GM04504 (cell line): ENCODE measurements at regions not wholly inside any gene's neighbourhood (a gene's known extent, or its start where the extent isn't known, plus 50 kb on each side); places are given as distances from the start of the nearest gene placed in this dataset.

Experiments used
- DNase-seq: peaks from one replicate; pipeline ENCODE4 v3.0.0-alpha.2; 2012; ENCODE audit warnings: low read depth

- DNase-seq = no peak
These were observed 182.4 kb upstream of the MC4R start for GRCh38 chr18:60554967-60555366.

GRCh38 chr18:60555625-60556024 is 183.1 kb upstream of the MC4R start:
- no peak for DNase-seq

- no peak for DNase-seq
These were observed 183.8 kb upstream of the MC4R start for GRCh38 chr18:60556326-60556725.

DNA sequence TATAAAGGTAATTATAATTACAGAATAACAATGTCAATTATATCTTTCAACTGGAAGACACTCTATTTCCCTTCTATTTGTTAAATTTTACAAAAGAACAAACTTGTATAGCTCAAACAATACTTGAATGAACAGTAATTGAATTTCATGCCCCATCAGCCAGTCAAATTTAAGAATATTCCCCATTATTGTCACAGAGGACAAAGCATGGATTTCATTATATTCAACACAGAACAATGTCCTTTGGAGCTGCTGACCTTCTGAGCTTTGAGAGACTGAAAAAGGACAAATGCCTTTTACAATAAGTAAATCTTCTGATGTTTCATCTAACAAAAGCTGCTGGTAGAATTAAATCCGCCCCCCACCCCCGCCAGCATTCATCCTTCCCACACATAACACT is 187.5 kb upstream of the MC4R start:
- no peak for DNase-seq

DNA sequence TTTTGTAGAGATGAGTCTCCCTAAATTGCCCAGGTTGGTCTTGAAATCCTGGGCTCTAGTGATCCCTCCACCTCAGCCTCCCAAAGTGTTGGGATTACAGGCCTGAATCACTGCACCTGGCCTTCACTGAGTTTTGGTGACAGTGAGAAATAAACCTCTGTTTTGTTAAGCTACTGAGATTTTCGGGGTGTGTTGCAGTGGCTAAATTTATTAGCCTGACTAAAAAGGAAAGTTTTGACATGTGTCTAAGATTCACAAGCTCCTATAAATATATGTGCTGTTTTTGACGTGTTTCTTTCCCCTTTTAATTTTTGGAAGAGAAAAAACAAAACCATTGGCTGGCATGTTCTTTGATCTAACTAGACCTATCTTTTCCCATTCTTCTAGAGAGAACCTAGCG is 190.5 kb upstream of the MC4R start:
- no peak for DNase-seq

DNA sequence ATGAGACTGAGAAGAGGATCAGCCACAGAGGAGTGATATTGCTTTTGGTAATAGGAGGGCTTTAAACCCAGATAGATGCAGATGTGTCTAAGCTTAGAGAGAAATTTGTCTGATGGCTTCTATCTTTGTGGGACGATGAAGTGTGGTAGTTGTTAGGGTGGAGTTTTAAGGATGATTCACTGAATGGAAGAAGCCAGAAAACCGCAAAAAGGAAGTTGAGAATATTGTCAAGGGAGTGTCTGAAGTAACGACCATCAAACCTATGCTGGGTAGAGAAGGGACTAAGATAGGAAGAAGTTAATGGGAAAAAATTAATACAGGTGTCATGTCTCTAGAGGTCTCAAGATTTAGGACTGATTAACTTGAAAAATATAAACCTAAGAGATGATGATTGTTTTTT is 195.6 kb upstream of the MC4R start:
- no peak for DNase-seq

- no peak for DNase-seq
These were observed 197.6 kb upstream of the MC4R start for GRCh38 chr18:60570172-60570571.

DNA sequence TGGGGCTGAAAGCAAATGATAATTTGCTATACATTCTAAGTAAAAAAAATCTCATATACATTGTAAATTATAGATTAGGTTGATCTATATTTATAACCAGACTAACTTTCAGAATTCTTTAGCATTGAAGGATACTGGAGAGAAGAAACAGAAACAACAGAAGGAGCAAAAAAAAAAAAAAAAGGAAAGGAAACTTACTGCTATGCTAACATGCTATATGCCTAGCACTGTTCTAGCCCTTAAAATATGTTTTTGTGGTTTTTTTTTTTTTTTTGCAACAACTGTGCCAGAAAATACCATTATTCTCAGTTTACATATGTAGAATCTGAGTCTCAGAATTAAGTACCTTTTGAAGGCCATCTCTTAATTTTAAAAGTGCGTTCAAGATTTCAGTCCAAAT is 204.9 kb upstream of the MC4R start:
- DNase-seq = no peak

DNA sequence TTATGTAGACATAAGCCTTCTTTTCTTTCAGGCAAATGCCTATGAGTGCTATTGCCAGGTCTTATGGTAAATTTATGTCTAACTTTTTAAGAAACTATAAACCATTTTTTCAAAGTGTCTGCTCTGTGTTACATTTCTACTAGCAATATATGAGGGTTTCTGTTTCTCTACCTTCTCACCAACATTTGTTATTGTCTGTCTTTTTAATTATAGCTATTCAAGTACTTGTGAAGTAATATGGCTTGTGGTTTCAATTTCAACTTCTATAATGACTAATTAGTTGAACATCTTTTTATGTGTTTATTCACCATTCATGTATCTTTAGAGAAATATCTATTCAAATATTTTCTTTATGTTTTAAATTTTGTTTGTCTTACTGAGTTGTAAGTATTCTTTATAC is 213.1 kb upstream of the MC4R start:
- DNase-seq = no peak

DNA sequence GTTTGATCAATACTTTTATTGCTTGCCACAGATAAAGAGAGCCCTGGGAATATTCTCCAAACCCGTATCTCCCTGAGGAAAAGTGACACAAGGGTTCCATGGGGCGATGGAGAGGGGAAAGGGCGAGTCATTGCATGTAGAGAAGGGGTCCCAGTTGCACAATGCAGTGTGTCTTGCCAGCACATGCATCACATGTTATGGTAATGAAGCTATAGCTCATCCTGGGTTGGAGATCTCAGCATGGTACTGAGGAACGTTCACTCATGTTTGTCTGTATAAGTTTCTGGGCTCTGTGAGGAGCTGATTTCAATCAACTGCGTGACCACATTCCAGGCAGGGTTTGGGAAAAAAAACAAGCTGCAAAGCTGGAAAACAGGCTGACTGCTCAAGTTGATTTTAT is 220.7 kb upstream of the MC4R start:
- no peak for DNase-seq

GRCh38 chr18:60596928-60597327 is 224.4 kb upstream of the MC4R start:
- no peak for DNase-seq

DNA sequence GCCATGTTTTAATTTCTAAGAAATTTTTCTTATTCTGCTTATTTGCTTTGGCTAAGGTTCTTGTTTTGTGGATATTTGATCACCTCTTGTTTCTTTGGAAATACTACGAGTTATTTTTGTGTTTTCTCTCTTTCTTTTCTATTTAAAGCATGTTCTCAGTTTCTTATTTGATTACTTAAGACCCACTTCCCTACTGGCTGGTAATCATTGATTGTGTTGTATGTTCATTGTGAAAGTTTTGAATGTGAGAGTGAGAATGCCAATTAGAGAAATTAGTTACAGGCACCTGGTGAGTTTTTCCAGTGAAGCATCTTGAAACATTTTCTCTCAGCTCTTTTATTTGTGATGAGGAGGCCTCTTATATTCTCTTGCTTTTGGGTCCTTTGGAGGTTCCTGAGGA is 226.7 kb upstream of the MC4R start:
- DNase-seq = no peak

GRCh38 chr18:60599995-60600394 is 227.4 kb upstream of the MC4R start:
- DNase-seq = no peak

DNA sequence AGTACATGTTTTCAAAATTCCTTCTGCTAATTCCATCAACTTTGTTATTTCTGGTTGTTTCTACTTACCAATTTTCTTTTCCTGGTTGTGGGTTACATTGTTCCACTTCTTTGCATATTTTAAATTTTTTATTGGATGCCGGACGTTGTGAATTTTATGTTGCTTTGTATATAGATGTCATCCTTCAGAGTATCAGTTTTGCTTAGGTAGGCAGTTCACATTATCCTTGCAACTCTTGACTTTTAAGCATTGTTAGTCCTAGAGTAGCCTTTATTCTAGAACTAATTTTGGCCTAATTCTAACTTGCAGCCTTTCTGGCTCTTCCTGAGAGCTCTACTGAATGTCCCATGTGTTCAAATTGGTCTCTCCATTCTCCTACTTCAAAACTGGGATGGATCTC is 228.7 kb upstream of the MC4R start:
- no peak for DNase-seq

- DNase-seq = no peak
These were observed 250.8 kb upstream of the MC4R start for GRCh38 chr18:60623331-60623730.

GRCh38 chr18:60624207-60624606 is 251.6 kb upstream of the MC4R start:
- DNase-seq = no peak

GRCh38 chr18:60639836-60640235 is 267.3 kb upstream of the MC4R start:
- DNase-seq = no peak

GRCh38 chr18:60643009-60643408 is 270.4 kb upstream of the MC4R start:
- no peak for DNase-seq

DNA sequence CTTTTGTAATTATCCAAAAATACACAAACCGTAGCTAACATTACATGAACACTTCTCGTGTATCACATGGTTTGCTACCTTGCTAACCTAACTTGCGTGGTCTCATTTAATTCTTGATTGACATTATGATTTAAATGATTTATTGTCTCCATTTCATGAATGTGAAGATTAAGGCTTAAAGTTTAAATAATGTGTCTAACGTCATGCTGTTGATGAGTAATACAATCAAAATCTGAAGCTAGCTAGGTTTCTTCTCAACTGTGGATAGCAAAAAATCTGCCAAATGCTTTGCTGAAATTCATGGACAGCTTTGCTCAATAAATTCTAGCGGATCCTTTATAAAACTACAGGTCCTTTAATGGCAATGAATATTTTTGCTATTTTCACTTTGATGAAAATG is 274.1 kb upstream of the MC4R start:
- DNase-seq = no peak

DNA sequence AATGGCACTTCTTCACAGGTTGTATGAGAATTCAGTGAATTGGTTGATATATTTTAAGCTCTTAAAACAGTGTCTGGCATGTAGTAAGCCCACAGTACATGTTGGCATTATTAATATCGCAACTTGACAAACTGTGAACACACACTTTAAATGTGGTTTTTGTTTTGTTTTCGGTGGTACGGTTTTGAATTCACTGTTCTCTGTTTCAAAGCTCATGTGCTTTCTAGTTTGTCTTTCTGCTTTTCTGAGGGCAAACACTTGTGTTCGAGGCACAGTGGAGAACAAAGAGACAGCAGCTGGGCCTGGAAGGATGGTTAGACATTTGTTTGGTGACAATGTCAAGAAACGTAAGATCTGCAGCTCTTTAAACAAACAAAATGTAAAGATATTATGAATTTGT is 276.5 kb upstream of the MC4R start:
- no peak for DNase-seq

DNA sequence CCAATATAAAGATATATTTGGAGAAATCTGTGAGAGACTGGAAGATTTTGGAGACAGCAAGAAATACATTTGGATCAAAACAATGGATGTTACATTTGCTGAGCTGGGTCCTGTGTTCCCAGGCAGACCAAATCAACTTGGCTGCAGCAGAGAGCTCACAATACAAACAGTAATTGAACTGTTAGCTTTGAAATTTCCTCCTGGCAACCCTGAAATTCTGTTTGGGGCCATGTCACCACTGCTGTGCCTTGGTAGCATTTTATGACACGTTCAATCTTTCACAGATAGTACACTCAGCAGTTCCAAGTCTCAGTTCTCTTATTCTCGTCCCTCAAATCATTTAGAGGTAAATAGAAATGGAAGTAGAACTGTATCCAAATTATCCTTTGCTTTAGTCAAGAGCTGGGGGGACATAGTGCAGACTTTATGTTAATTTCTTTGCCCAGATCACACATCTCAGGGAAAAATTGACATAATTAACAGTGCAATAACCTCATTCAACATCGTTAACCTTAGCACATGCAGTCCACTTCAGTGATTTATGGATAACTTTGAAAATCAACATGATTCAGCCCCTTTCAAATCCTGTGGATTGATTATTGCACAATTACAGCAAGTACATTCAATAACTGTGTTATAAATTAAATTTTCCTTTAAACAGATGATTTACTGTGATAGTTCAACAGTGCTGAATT is 277.4 kb upstream of the MC4R start:
- no peak for DNase-seq

DNA sequence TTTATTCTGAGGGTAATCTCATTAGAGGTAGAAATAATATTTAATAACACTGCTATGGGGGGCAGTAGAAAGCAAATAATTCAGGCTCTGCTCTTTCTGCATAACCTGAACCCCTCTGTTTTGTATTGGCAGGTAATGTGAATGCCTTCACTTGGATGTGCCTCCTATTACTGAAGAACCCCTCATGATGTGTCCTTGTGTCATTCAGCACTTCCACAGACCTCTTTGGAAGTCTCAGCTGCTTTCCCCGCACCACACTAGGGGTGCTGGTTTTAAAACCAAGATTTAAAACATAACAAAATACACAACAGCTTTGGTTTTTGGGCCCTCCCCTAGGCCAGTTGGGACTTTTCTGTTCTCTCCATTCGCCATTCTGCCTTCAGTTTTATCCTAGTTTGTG is 281.7 kb upstream of the MC4R start:
- DNase-seq = no peak

- no peak for DNase-seq
These were observed 284.0 kb upstream of the MC4R start for GRCh38 chr18:60656553-60656952.

DNA sequence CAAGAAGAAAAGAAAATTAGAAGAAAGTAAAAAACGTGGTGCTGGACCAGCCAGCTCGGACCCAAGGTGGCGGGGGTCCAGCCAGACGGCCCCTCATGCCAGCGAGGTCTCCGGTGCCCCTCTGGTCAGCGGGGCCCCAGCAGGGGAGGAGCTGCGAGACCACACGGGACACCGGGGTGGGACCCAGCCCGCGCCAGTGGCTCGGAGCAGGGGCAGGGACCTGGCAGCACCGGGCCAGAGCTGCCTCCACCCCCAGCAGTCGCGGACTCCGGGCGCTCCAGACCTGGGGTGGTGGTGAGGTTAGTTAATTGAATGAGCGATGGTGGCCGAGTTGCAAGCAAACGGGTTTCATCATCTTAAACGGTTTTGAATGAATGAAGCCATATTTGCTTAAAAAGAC is 289.9 kb upstream of the MC4R start:
- no peak for DNase-seq
